DMS153 treated with DMSO at 0.1 percent for 48 hours (cell line): ENCODE measurements at regions not wholly inside any gene's neighbourhood (a gene's known extent, or its start where the extent isn't known, plus 50 kb on each side); places are given as distances from the start of the nearest gene placed in this dataset.
"Not testable (repeated sequence)": the region's sequence is repeated elsewhere in the genome, so short reads cannot be mapped to it uniquely, and the experiment has no call there.

Experiments used
- DNase-seq: peaks from one replicate; lab custom pipeline; 2025; ENCODE audit not compliant: unreplicated experiment; lab: John Stamatoyannopoulos, UW

DNA sequence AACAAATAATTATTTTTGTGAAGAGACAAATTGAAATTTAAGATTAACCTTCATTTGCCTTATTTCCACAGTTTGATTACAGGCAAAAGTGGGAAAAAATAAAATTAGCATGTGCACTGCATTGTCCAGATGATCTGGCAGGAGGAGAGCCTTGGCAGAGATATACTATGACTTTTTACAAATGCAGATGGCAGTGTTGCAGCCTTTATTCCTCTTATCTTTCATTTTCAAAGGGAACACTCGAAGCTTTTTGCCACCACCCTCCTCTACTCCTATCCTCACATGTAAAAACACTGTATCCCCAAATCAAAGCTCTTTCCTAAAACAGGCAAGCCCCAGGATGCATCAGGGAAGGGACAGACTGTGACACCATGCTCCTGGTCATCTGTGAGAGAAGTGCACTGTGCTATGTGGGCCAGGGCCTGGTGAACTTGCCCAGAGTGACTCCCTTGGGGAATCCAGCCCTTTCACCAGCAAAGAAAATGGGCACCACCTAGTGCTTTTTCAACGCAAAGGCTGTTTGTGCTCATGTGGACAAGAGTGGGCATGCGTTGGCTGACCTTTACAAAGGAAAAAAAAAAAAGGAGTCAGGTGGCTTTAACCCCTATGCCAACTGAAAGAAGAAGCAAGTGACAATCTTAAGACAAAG is 74.7 kb upstream of the ETAA1 start:
- DNase-seq: peak; percentile 77

DNA sequence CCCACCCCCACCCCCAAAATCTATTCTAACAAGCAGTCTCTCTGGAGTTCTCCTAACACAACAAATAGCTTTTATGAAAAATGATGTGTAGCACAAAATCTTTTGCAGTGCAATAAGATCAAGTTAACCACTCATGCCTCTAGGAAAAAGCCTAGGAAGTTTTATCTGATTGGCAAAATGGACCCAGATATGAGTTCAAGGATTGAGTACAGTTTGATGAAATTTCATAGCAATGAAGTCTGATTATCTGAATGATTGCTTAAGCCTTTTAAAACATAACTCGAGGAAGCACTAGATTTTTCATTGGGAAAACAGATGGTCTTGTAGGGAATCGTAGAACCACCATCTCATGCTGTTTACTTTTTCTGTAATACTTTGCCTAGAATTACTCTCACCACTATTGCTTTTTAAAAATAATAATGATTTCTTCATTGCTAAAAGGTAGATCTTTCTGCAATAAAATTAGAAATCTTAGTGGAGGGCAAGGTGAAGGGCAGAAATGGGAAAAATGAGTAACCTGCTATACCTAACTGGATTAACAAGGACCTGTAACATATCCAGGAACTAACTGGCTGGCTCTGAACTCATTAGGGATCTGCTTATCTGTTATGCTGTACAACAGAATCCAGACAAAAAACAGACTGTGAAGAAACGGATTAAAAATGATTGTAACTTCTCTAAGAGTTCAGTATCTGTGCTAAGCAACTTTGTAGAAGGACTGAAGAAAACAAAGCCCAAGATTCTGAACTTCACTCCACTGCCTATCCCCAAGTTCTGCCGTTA is 73.7 kb upstream of the ETAA1 start:
- DNase-seq: no peak

DNA sequence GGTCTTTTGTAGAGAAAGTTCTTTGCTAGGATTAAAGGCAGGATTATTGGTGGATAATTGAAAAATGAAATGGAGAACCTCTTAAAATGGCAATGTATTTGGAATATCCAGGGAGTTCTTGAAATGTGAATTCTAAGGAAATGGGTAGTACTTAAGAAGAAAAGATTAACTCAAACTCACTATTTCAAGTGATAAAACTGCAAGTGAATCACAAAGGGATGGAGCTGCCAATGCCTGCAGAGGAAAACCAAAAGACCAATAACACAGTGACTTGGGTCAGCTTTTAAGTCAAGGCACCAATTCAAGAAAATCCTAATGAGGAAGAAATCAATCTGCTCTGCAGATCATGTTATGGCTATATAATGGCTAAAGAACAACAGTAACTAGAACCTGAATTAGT is 67.6 kb upstream of the ETAA1 start:
- no peak for DNase-seq

DNA sequence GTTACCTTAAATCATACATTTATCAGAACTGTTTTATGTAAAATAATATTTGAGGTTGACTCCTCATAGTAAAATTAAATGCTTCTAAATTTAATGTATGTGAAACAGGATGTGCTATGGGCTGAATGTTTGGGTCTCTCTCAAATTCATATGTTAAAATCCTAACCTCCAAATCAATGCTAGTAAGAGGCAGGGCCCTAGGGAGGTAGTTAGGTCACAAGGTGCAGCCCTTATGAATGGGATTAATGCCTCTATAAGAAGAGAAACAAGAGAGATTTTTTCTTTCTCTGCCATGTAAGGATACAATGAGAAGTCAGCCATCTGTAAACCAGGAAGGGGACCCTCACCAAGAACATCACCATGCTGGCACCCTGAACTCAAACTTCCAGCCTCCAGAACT is 67.2 kb upstream of the ETAA1 start:
- no peak for DNase-seq

DNA sequence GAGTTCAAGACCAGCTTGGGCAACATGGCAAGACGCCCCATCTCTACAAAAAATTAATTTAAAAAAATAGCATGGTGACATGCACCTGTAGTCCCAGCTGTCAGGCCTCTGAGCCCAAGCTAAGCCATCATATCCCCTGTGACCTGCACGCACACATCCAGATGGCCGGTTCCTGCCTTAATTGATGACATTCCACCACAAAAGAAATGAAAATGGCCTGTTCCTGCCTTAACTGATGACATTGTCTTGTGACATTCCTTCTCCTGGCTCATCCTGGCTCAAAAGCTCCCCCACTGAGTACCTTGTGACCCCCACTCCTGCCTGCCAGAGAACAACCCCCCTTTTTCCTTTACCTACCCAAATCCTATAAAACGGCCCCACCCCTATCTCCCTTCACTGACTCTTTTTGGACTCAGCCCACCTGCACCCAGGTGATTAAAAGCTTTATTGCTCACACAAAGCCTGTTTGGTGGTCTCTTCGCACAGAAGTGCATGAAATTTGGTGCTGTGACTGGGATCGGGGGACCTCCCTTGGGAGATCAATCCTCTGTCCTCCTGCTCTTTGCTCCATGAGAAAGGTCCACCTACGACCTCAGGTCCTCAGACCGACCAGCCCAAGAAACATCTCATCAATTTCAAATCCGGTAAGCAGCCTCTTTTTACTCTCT is 65.6 kb upstream of the ETAA1 start:
- not testable (repeated sequence) for DNase-seq

DNA sequence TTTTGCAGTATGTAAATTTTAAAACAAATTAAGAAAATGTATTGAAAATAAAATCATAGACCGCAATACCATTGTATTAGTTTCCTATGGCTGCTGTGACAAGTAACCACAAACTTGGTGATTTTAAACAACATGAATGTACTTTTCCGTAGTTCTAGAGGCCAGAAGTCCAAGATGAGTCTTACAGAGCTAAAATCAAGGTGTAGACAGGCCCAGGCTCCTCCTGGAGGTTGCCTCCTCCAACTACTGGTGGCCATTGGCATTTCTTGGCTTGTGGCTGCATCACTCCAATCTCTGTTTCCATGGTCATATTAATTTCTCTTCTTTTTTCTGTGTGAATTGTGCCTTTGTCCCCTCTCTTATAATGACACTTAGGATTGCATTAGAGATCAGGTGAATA is 59.2 kb upstream of the ETAA1 start:
- DNase-seq: no peak

DNA sequence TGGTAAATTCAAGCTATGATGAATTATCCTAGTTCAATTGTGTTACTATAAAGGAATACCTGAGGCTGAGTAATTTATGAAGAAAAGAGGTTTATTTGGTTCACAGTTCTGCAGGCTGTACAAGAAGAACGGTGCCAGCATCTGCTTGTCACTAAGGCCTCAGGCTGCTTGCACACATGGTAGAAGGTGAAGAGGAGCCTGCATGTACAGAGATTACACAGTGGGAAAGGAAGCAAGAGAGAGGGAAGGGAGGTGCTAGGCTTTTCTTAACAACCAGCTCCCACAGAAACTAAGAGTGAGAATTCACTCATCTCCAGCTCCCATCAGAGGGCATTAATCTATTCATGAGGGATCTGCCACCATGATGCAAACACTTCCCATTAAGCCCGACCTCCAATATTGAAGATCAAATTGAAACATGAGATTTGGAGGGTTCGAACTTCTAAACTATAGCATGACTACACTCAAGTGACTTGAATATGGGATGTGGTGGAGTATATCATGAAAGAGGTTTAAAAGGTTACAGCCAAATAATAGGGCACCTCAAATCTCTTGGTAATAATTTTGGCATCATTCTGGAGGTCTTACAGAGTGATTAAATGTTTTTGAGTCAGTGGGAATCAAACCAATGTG is 58.4 kb upstream of the ETAA1 start:
- no peak for DNase-seq

DNA sequence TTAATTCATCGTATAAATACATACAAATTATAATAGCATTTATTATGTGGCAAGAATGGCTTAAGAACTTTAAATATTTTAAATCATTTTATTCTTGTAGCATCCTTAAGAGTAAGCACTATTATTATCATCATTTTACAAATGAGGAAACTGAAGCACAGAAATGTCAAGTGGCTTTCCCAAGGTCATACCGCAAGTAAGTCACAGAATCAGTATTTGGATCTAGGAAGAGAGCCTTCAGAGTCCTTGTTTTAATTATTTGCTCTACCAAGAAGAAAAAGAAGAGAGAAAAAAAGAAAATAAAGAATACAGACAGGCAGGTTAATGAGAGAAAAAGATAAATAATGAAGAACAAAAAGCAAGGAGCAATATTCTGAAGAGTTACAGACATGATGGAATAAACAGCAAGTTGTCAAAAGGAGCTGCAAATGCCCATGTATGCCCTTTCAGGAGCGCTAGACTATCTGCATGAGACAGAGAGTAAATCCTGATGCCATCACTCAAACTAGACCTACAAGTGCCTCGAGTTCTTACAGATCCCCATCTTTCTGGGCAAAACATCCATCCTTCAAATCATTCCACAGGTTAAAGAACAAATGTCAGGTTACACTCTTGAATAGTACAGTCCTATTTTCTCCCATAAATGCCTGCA is 57.8 kb upstream of the ETAA1 start:
- no peak for DNase-seq

DNA sequence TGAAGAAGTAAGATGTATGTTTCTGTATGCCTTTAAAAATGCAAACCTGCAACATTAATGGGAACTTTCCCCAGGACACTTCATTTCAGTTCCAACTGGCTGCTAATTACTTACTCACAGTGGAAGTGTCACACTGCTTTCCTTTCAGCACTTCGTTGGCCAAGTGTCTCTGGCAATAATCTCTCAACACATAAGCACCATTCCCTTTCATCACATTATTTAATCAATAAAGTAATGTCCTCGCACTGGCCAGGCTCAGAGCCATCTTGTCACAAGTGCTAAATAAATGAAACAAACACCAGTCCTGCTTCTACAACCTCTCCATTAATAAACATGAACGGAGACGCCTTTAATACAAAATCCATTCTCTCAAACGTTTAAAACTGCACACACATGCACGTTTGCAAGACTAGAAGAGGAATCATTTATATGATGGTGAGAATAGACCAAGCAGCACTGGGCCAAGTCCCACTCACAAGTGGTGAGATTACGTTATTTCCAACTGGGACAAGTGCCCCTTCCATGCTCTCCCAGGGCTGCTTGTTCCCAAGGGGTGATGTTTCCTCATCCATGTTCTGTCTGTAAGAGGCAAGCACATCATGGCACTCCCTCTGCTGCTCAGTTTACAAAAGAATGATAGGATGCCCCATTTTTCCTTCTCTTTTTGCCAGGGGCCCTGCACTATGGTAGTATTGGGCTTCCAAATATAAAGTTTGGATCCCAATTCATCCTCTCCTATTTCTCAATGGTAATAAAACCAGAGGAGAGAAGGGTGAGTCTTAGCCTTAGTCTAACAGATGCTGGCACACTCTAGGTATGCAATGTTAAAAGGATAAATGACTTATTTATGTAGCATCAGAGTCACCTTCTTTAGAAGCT is 56.8 kb upstream of the ETAA1 start:
- no peak for DNase-seq

DNA sequence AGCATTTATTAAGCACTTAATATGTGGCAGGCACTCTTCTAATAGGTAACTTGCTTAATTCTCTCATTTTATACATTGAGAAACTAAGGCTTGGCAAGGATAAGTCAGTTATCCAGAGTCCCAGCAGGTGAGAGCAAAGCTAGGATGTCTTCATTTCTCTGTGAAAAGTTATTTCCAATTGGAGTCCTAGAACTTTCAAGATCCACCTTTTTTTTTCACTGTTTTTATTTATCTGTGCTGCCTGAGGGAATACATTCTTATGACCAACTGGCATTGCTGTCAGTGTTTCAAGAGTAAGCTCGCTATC is 56.2 kb upstream of the ETAA1 start:
- DNase-seq: no peak

DNA sequence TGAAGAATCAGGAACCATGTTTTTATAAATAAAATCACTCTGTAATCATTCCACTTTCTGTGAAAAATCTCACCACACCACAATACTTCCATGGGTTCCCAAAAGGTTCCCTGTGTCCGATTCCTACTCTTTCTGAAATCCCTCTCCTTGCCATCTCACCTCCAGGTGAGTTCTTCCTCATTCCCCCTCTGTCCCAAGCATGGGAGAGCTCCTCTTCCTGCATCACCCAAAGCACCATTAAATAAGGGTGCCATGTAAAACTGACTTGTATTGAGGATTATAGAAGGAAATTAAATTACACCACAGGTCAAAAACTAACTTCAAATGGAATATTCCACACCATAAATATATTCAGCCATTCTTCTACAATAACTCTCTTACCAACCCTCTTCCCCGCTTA is 55.8 kb upstream of the ETAA1 start:
- DNase-seq: no peak

DNA sequence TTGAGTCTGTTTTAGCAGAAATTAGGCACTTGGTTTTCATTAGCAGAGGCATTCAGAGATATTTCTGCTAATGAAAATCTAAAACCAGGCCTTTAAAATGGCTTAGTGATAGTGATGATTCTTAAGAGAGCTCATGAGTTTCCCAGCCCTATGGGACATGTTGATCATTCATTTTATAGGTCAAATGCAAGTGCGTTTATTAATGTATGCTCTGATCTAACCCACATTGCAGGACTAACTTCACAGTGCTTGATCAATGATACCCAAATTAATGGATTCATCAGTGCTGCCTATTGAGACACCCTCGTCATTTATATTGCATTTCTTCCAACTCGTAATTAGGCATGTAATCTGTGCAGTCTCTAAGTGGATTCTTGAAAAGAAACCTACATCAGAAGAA is 54.7 kb upstream of the ETAA1 start:
- no peak for DNase-seq

DNA sequence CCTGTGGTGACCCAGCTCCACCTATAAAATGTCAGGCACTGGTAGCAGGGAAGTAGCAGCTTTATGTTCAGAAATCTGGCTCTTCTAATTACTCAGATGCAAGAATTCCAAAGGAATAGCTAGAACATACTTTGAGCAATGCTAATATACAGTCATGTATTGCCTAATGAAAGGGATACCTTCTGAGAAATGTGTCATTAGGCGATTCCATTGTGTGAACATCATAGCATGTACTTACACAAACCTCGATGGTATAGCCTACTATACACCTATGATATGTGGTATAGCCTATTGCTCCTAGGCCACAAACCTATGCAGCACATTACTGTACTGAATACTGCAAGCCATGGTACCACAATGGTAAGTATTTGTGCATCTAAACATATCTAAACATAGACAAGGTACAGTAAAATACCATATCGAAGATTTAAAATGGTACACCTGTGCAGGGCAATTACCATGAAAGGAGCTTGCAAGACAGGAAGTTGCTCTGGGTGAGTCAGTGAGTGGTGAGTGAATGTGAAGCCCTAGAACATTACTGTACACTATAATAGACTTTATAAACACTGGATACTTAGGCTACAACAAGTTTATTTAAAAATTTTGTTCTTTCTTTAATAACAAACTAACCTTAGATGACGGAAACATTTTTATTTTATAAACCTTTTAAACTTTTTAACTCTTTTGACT is 50.3 kb upstream of the ETAA1 start:
- DNase-seq: no peak
